ENCODE measurements at regions not wholly inside any gene's neighbourhood (a gene's known extent, or its start where the extent isn't known, plus 50 kb on each side); places are given as distances from the start of the nearest gene placed in this dataset.

DNA sequence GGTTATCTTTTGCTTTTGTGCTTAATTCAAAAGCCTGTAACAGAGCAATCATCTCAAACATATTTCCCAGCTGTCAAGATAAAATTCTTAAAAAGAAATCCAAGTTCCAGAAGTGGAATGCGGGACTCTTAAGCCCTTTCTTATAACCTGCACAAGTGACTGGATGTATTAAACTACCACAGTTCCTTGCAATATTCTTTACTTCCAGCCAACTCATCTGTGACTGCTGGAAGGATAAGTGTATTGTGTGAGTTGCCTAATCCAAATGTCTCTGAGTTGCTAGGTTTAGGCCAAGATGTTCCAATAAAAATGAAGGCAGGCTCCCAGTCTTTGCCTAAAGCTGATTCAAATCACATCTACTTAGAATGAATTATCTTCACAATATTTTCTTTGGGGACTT is 159.2 kb upstream of the SLC24A2 start:
- Histone ChIP-seq H4K20me1 (ENCODE audit: insufficient read depth, low read length) (no peaks in the 10 kb centered on the region), H3K79me2 (ENCODE audit: insufficient read depth, low read length) (no peaks in the 10 kb centered on the region), H3K27me3 (ENCODE audit: insufficient read depth, low read length) (peaks cover 6% of the 10 kb centered on the region), H3K4me3 (ENCODE audit: insufficient read depth, low read depth, low read length) (no peak overlapping the region), H3K9me3 (ENCODE audit: insufficient read depth, low read depth, low read length) (no peaks in the 10 kb centered on the region), H2AFZ (ENCODE audit: low read depth, low read length) (no peak overlapping the region), H3K36me3 (ENCODE audit: insufficient read depth, low read length) (no peaks in the 10 kb centered on the region), H3K9ac (ENCODE audit: low read length) (no peak overlapping the region), H3K4me1 (ENCODE audit: insufficient read depth, low read length) (no peaks in the 10 kb centered on the region), H3K4me2 (ENCODE audit: low read length) (no peak overlapping the region), H3K27ac (ENCODE audit: low read depth, low read length) (no peak overlapping the region)
- Mint-ChIP-seq H3K4me1 (ENCODE audit: low read depth, unreplicated experiment) (no peaks in the 10 kb centered on the region), H3K27me3 (ENCODE audit: low read depth, unreplicated experiment) (peaks cover 9% of the 10 kb centered on the region), H3K36me3 (ENCODE audit: low read depth, unreplicated experiment) (no peaks in the 10 kb centered on the region), H3K27ac (ENCODE audit: unreplicated experiment) (no peak overlapping the region), H3K4me3 (ENCODE audit: unreplicated experiment) (no peak overlapping the region), H3K9me3 (ENCODE audit: unreplicated experiment) (peaks cover 2% of the 10 kb centered on the region)
- no peak for FAIRE-seq
- TF ChIP-seq, protein P1, sequence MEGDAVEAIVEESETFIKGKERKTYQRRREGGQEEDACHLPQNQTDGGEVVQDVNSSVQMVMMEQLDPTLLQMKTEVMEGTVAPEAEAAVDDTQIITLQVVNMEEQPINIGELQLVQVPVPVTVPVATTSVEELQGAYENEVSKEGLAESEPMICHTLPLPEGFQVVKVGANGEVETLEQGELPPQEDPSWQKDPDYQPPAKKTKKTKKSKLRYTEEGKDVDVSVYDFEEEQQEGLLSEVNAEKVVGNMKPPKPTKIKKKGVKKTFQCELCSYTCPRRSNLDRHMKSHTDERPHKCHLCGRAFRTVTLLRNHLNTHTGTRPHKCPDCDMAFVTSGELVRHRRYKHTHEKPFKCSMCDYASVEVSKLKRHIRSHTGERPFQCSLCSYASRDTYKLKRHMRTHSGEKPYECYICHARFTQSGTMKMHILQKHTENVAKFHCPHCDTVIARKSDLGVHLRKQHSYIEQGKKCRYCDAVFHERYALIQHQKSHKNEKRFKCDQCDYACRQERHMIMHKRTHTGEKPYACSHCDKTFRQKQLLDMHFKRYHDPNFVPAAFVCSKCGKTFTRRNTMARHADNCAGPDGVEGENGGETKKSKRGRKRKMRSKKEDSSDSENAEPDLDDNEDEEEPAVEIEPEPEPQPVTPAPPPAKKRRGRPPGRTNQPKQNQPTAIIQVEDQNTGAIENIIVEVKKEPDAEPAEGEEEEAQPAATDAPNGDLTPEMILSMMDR (IDR thresholded peaks at IDR 0.05; ENCODE audit: insufficient read depth, low read depth, low read length): no peak
- no peak for TF ChIP-seq EZH2 (IDR thresholded peaks at IDR 0.05; ENCODE audit: insufficient read depth, low read length)
- no peak for DNase-seq (ENCODE audit: low read depth)

GRCh38 chr9:19946441-19947109 is 157.7 kb upstream of the SLC24A2 start:
- H3K4me2 ChIP-seq (ENCODE audit: low read length): no peak overlapping the region
- H3K36me3 Mint-ChIP-seq (ENCODE audit: low read depth, unreplicated experiment): no peaks in the 10 kb centered on the region
- no peaks in the 10 kb centered on the region for H3K36me3 ChIP-seq (ENCODE audit: insufficient read depth, low read length)
- H3K4me1 ChIP-seq (ENCODE audit: insufficient read depth, low read length): no peaks in the 10 kb centered on the region
- H3K9me3 Mint-ChIP-seq (ENCODE audit: unreplicated experiment): no peaks in the 10 kb centered on the region
- no peak overlapping the region for H3K4me3 Mint-ChIP-seq (ENCODE audit: unreplicated experiment)
- H4K20me1 ChIP-seq (ENCODE audit: insufficient read depth, low read length): no peaks in the 10 kb centered on the region
- H3K27me3 ChIP-seq (ENCODE audit: insufficient read depth, low read length): peaks cover 6% of the 10 kb centered on the region
- no peak overlapping the region for H3K4me3 ChIP-seq (ENCODE audit: insufficient read depth, low read depth, low read length)
- TF ChIP-seq, protein P1 (IDR thresholded peaks at IDR 0.05; ENCODE audit: insufficient read depth, low read depth, low read length): peak; percentile 25
- TF ChIP-seq EZH2 (IDR thresholded peaks at IDR 0.05; ENCODE audit: insufficient read depth, low read length): no peak
- H3K4me1 Mint-ChIP-seq (ENCODE audit: low read depth, unreplicated experiment): no peaks in the 10 kb centered on the region
- H3K9me3 ChIP-seq (ENCODE audit: insufficient read depth, low read depth, low read length): no peaks in the 10 kb centered on the region
- FAIRE-seq (no peak), DNase-seq (ENCODE audit: low read depth) (peak; percentile 18)
- no peak overlapping the region for H2AFZ ChIP-seq (ENCODE audit: low read depth, low read length)
- H3K27ac ChIP-seq (ENCODE audit: low read depth, low read length): no peak overlapping the region
- H3K79me2 ChIP-seq (ENCODE audit: insufficient read depth, low read length): no peaks in the 10 kb centered on the region
- no peak overlapping the region for H3K9ac ChIP-seq (ENCODE audit: low read length)
- H3K27me3 Mint-ChIP-seq (ENCODE audit: low read depth, unreplicated experiment): peaks cover 9% of the 10 kb centered on the region
- H3K27ac Mint-ChIP-seq (ENCODE audit: unreplicated experiment): no peak overlapping the region

GRCh38 chr9:19941874-19942273 is 153.0 kb upstream of the SLC24A2 start:
- Histone ChIP-seq H3K27ac (ENCODE audit: low read depth, low read length) (no peak overlapping the region), H3K4me1 (ENCODE audit: insufficient read depth, low read length) (no peaks in the 10 kb centered on the region), H3K4me2 (ENCODE audit: low read length) (no peak overlapping the region), H3K79me2 (ENCODE audit: insufficient read depth, low read length) (no peaks in the 10 kb centered on the region), H3K4me3 (ENCODE audit: insufficient read depth, low read depth, low read length) (no peak overlapping the region), H3K36me3 (ENCODE audit: insufficient read depth, low read length) (no peaks in the 10 kb centered on the region), H3K27me3 (ENCODE audit: insufficient read depth, low read length) (peaks cover 6% of the 10 kb centered on the region), H3K9ac (ENCODE audit: low read length) (no peak overlapping the region), H4K20me1 (ENCODE audit: insufficient read depth, low read length) (no peaks in the 10 kb centered on the region), H3K9me3 (ENCODE audit: insufficient read depth, low read depth, low read length) (no peaks in the 10 kb centered on the region), H2AFZ (ENCODE audit: low read depth, low read length) (no peak overlapping the region)
- H3K27me3 Mint-ChIP-seq (ENCODE audit: low read depth, unreplicated experiment): peaks cover 9% of the 10 kb centered on the region
- no peaks in the 10 kb centered on the region for H3K9me3 Mint-ChIP-seq (ENCODE audit: unreplicated experiment)
- no peak overlapping the region for H3K27ac Mint-ChIP-seq (ENCODE audit: unreplicated experiment)
- H3K4me1 Mint-ChIP-seq (ENCODE audit: low read depth, unreplicated experiment): peaks cover 7% of the 10 kb centered on the region
- no peaks in the 10 kb centered on the region for H3K36me3 Mint-ChIP-seq (ENCODE audit: low read depth, unreplicated experiment)
- no peak for DNase-seq (ENCODE audit: low read depth)
- TF ChIP-seq, protein P1 (IDR thresholded peaks at IDR 0.05; ENCODE audit: insufficient read depth, low read depth, low read length): no peak
- TF ChIP-seq EZH2 (IDR thresholded peaks at IDR 0.05; ENCODE audit: insufficient read depth, low read length): no peak
- FAIRE-seq: no peak
- no peak overlapping the region for H3K4me3 Mint-ChIP-seq (ENCODE audit: unreplicated experiment)

Data from astrocyte (in vitro differentiated cells and primary cell).